Motor neuron (in vitro differentiated cells): ENCODE measurements at regions not wholly inside any gene's neighbourhood (a gene's known extent, or its start where the extent isn't known, plus 50 kb on each side); places are given as distances from the start of the nearest gene placed in this dataset.
A peak's percentile ranks its signal among the peaks of the same experiment; 100 is the strongest.

Experiments
- ATAC-seq, 8 experiments: fragments of 200-7000 bp; cut with Tn5 transposase; replicated peaks in 6 of 8; 2 replicates each; pipeline ENCODE4 v1.8.0; 2021; ENCODE audit warnings: mild to moderate bottlenecking in 8 of 8, moderate library complexity in 8 of 8
- H3K27ac ChIP-seq, 2 donors: fragments of 250-450 bp; sonication (Bioruptor Pico); 2 replicates each; pipeline ENCODE4 v1.9.0; 2021; ENCODE audit warnings: antibody characterized with exemption in 2 of 2, mild to moderate bottlenecking in 2 of 2, moderate library complexity in 1 of 2
- H3K4me1 ChIP-seq, 2 donors: fragments of 250-450 bp; sonication (Bioruptor Pico); replicated peaks in 1 of 2; 2 replicates each; pipeline ENCODE4 v1.6.1; 2021; ENCODE audit warnings: antibody characterized with exemption in 2 of 2, mild to moderate bottlenecking in 2 of 2, moderate library complexity in 1 of 2
- H3K4me3 ChIP-seq, 5 donors: fragments of 250-450 bp; sonication (Bioruptor Pico); 2 replicates each; pipeline ENCODE4 v1.9.0; 2021; ENCODE audit warnings: antibody characterized with exemption in 5 of 5, mild to moderate bottlenecking in 5 of 5, moderate library complexity in 4 of 5
- WGBS, 10 experiments: fragments of 450-650 bp; shearing (Covaris generic); methylation state at CpG; one replicate each; pipeline ENCODE4 v1.0.0; 2022; 5-methylcytosine and 5-hydroxymethylcytosine counted together
- in situ Hi-C, 9 experiments: fragments of 400-800 bp; cut with MboI; loops; one replicate each; pipeline ENCODE4 v1.15.0; 2021; ENCODE audit warnings: low sequenced_read_pairs in 9 of 9, low pct_unique_long_range_greater_than_20kb in 2 of 9; ENCODE audit not compliant: unreplicated experiment in 9 of 9

DNA sequence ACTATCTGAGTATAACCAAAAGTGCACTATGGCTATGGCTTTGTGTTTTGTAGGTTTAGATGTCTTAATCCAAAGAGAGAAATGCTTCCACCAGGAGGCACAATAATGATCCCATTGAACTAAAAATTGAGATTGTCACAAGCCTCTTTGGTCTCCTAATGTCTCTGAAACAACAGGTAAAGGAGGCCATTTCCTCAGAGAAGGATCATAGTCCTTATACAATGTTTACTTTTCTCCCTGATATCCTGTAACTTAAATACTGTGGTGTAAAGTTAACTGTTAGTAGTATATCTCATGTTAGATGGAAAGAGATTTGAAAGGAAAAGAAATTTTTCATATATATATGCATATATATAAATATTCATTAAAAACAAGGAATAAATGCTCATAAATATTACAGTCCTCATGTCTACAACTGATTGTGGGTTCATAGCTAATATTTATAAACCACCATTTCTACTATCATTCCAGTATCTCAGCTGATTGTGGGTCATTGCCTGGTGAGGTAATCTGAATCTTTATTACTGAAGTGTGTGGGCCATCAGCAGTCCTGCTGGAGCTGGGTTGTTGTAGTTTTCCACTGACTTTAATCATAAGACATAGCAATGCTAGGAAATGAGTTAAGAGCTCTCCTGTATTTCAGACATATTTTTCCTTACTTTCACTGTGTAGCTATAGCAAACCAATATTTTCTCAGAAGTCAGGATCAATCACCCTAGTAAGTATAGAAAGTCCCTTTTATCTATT, 1230.4 kb downstream of the PCDH18 start:
- Histone ChIP-seq H3K27ac (no peak overlapping the region), H3K4me1 (peaks cover 0 to 9% of the 10 kb centered on the region in 2 donors), H3K4me3 (no peak overlapping the region)
- in situ Hi-C loops = no loop called here
- ATAC-seq = peak in 1 of 8 experiments; percentile 62

DNA sequence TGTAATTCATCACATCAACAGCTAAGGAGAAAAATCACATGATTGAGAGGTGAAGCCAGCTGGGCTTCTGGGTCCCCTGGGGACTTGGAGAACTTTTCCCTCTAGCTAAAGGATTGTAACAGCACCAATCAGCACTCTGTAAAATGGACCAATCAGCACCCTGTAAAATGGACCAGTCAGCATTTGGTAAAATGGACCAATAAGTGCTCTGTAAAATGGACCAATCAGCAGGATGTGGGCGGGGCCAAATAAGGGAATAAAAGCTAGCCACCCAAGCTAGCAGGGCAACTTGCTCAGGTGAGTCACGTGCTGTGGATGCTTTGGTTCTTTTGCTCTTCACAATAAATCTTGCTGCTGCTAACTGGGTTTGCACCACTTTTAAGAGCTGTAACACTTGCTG, 1248.3 kb downstream of the PCDH18 start:
- Histone ChIP-seq H3K4me3 (no peak overlapping the region), H3K4me1 (peaks cover 0 to 10% of the 10 kb centered on the region in 2 donors), H3K27ac (no peak overlapping the region)
- no peak for ATAC-seq
- 0 to 100% (median 90%) methylated on average over 1 to 2 of the region's 2 CpGs; no CpG with 5 or more reads in 3 of the 10 experiments for WGBS, 10 experiments
- in situ Hi-C loops = no loop called here

DNA sequence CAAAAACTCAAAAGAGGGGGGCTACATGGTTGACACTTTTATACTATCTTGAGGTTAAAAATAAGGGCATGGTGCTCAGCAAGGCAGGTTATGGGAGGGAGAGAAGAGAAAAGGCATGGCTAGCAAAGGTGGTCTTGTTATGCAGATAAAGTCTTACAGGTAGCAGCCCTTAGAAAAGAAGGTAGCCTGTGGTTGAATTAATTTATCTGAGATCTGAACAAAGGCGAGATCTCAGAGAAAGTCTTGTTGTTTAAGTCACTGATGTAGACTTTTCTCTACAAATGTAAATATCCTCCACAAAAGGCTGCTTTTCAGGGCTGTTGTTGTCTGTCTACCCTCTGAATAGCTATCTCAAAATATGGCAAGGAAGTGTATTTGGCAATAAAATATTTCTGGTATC, 1250.4 kb downstream of the PCDH18 start:
- H3K4me3 ChIP-seq = no peak overlapping the region
- peaks cover 2 to 28% of the 10 kb centered on the region in 2 donors for H3K4me1 ChIP-seq
- 0 to 100% (median 65%) methylated on average over 1 of the region's 1 CpG; no CpG with 5 or more reads in 2 of the 10 experiments for WGBS, 10 experiments
- no peak overlapping the region for H3K27ac ChIP-seq
- in situ Hi-C loops = no loop called here
- no peak for ATAC-seq

DNA sequence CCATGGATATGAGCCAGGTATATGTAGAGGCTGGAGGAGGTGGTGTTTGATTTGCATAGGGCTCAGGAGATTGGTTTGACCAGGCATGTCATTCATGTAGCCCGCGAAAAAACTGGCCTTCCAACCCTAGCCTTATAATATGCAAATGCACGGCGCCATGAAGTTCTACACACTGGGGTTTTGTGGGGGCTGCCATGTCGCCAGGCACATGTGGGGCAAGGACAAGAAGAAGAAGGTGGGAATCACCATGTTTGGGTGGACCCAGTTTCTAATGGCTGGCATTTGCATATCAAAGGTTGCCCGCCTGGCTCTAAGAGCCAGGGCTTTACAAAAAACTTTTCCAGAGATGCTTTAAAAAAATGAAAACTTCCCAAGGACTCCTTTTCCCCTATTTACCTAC, 1251.0 kb downstream of the PCDH18 start:
- in situ Hi-C loops = no loop called here
- no peak overlapping the region for H3K27ac ChIP-seq
- ATAC-seq = no peak
- H3K4me3 ChIP-seq = no peak overlapping the region
- peaks cover 2 to 31% of the 10 kb centered on the region in 2 donors for H3K4me1 ChIP-seq
- WGBS, 10 experiments = 15 to 100% (median 66%) methylated on average over 1 to 5 of the region's 6 CpGs; no CpG with 5 or more reads in 2 of the 10 experiments

DNA sequence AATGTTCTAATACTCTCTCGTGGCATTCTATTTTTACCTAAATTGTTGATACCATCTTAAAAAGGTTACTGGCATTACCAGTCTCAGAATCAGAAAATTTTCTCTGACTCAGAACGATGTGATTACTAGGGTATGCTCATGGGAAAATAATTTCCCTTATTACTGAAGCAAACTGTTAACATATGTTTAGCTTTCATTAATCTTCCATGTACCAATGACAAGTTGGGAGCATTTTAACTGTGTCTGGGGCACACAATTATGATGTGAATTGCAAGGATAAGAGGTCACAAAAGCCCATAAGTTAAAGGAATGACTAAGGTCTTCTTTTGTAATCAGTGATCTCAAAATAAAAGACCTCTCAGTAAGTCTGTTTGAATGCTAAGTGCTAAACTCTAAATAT, 1254.6 kb downstream of the PCDH18 start:
- in situ Hi-C loops = no loop called here

DNA sequence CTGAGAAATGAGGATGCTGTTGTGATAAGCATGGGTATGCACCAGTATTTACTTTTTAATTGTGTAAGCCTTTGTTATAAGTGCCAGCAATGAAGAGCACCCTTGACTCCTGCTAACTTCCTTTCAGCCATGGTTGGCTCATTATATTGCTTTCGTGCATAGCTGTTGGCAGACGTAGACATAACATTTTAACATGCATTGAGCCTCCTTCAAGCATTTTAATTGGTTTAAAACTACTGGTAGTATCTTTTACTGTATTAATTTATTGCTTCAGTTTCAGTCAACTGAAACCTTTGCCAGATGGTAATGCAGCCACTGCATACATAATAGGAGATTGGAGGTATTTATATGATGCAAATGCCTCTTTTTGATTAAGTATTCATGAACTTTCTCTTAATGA, 1285.4 kb downstream of the PCDH18 start:
- 0 to 100% (median 58%) methylated on average over 2 of the region's 2 CpGs; no CpG with 5 or more reads in 4 of the 10 experiments for WGBS, 10 experiments
- no peak overlapping the region for H3K4me3 ChIP-seq
- no peaks in the 10 kb centered on the region for H3K4me1 ChIP-seq
- ATAC-seq = peak in 1 of 8 experiments; percentile 19
- no peak overlapping the region for H3K27ac ChIP-seq
- in situ Hi-C loops = no loop called here

More for the DNA sequence above, 1254.6 kb downstream of the PCDH18 start:
- Histone ChIP-seq H3K4me3 (no peak overlapping the region), H3K4me1 (peaks cover 2 to 31% of the 10 kb centered on the region in 2 donors), H3K27ac (no peak overlapping the region)
- 0 to 100% (median 55%) methylated on average over 1 to 2 of the region's 2 CpGs; no CpG with 5 or more reads in 1 of the 10 experiments for WGBS, 10 experiments
- peak in 5 of 8 experiments; percentile 80 to 91 (median 86) for ATAC-seq

DNA sequence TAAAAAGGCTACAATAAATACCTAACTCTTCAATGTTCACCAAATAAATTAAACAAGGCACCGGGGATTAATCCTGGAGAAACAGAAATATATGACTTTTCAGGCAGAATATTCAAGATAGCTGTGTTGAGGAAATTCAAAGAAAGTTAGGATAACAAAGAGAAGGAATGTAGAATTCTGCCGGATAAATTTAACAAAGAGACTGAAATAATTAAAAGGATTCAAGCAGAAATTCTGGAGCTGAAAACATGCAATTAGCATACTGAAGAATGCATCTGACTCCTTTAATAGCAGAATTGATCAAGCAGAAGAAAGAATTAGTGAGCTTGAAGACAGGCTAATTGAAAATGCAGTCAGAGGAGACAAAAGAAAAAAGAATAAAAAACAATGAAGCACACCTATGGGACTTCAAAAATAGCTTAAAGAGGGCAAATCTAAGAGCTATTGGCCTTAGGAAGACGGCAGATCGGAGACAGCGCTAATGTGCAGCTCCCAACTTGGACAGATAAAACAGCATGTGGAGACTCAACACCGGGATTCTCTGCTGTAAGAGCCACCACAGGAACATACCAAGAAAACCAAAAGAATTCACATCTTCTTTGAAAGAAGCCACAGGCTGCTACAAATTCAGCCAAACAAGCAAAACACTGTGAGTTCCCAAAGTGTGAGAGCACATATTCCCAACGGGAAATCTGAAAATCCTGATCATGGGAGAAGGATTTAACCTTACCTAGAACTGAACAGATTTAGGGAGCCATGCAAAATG, 1290.9 kb downstream of the PCDH18 start:
- 2 to 95% (median 79%) methylated on average over 3 to 7 of the region's 7 CpGs for WGBS, 10 experiments
- ATAC-seq = no peak

DNA sequence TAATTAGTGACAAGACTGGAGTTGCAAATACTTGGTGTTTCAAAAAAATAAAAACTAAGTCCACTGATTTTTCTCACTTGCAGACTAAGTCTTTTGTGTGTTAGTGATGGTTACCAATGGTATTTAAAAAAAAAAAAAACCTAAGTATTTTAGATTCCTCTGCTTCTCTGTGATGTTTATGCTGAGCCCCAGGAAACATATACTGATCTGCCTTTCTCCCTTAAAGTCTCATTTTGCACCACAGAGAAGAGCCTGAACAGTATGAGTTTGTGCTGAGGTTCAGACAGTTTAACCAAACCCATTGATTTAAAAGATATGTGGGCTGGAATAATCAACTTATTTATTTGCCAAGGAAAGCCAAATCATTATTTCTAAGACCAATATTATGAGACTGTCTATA, 1305.0 kb downstream of the PCDH18 start:
- Histone ChIP-seq H3K4me1 (no peaks in the 10 kb centered on the region), H3K4me3 (no peak overlapping the region), H3K27ac (no peak overlapping the region)
- ATAC-seq = peak in 1 of 8 experiments; percentile 91
- in situ Hi-C loops = no loop called here

More for the DNA sequence above, 1290.9 kb downstream of the PCDH18 start:
- Histone ChIP-seq H3K4me1 (no peaks in the 10 kb centered on the region), H3K27ac (no peak overlapping the region), H3K4me3 (no peak overlapping the region)
- in situ Hi-C loops = no loop called here

DNA sequence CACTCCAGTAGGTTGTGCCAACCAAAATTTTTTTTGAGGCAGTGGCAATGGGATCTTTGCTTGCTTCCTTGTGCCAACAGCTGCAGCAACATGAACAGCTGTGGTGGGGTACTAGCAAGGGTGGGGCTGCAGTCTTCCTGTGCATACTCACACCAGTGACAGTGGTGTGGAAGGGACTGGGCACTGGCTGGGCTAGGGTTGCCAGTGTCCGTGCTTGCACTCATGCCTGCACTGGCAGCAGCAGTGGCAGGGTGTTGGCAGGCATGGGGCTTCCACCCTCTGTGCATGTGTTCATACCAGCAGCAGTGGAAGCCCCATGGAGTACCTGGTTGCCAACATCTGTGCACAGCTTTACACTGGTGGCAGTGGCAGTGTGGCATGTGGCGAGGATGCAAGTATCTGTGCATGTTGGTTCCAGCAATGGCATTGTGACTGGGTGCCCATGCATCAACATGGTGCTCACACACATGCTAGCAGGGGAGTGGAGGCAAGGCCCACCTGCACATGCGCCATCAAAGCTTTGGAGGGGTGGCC, 1312.6 kb downstream of the PCDH18 start:
- Histone ChIP-seq H3K4me3 (no peak overlapping the region), H3K27ac (no peak overlapping the region), H3K4me1 (no peaks in the 10 kb centered on the region)
- 0 to 100% (median 30%) methylated on average over 1 to 2 of the region's 3 CpGs; no CpG with 5 or more reads in 7 of the 10 experiments for WGBS, 10 experiments
- ATAC-seq = no peak
- in situ Hi-C loops = no loop called here

DNA sequence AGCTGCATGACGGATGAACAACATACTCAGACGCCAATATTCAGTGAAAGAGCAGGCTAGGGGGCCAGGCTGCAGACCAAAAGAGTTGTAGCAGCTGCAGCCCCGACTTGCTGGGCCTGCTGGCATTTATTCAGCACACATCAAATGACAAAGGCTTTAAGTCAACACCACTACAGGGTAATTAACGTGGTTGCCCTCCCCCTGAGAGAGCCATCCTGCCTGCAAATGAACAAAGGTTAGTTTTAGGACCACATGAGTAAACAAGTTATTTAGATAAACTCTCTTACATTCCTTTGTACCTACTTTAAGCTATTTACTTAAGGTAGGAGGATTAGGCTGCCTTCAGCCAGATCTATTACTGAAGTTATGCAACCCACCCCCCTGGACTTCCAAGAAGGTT, 1329.1 kb downstream of the PCDH18 start:
- Histone ChIP-seq H3K4me3 (no peak overlapping the region), H3K27ac (no peak overlapping the region), H3K4me1 (no peaks in the 10 kb centered on the region)
- WGBS, 10 experiments = 0 to 100% (median 25%) methylated on average over 1 to 4 of the region's 4 CpGs; no CpG with 5 or more reads in 2 of the 10 experiments
- in situ Hi-C loops = no loop called here
- ATAC-seq = no peak

DNA sequence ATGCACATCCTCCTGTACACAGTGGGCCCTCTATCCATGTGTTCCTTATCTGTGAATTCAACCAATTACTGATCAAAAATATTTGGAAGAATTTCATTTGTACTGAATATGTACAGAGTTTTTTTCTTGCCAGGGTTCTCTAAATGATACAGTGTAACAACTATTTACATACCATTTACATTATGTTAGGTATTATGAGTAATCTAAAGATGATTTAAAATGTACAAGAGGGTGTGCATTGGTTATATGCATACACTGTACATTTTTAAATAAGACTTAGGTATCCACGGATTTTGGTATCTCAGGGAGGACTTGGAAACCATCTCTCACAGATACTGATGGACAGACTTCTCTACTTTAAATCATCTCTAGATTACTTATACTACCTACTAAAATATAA, 1333.9 kb downstream of the PCDH18 start:
- in situ Hi-C loops = no loop called here
- WGBS, 10 experiments = 0 to 100% (median 83%) methylated on average over 1 of the region's 1 CpG; no CpG with 5 or more reads in 2 of the 10 experiments
- peak in 2 of 8 experiments; percentile 61 to 72 for ATAC-seq

DNA sequence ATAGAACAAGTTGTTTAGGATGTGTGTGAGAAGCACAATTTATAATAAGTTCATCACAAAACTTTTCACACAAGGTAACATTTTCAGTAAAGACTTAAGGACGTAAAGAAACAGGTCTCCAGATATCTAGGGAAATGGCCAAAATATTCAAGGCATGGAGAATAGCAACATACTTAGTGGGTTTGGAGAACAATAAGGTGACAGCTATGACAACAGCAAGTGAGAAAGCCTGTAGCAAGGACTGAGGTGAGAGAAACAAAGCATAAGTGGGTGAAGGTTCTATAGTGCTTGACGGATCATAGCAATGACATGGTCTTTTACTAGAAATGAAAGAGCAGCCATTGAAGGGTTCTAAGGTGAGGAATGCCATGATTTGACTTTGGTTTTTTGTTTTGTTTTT, 1337.3 kb downstream of the PCDH18 start:
- ATAC-seq = peak in 1 of 8 experiments; percentile 71
- Histone ChIP-seq H3K4me3 (no peak overlapping the region), H3K4me1 (no peaks in the 10 kb centered on the region), H3K27ac (no peak overlapping the region)
- in situ Hi-C loops = no loop called here
- 33 to 100% (median 92%) methylated on average over 1 to 2 of the region's 2 CpGs; no CpG with 5 or more reads in 1 of the 10 experiments for WGBS, 10 experiments

More for the DNA sequence above, 1333.9 kb downstream of the PCDH18 start:
- Histone ChIP-seq H3K27ac (no peak overlapping the region), H3K4me1 (no peaks in the 10 kb centered on the region), H3K4me3 (no peak overlapping the region)

DNA sequence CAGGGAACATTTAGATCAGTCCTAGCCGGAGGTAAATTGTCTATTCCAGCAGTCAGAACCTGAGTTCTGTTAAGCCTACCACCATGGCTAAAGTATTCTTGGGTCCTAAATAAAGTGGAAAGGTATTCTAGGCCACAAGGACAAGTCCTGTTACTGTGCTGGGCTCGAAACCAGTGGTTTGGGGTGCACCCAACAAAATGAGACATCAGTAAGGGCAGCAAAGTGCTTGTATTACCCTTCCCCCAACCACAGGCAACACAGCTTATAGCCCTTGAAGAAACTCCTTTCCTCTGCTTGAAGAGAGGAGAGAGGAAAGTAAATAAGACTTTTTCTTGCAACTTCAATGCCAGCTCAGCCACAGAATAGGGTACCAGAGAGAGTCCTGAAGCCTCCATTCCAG, 1345.6 kb downstream of the PCDH18 start:
- in situ Hi-C loops = no loop called here
- Histone ChIP-seq H3K4me1 (no peaks in the 10 kb centered on the region), H3K4me3 (no peak overlapping the region), H3K27ac (no peak overlapping the region)
- whole genome bisulfite sequencing, 10 experiments = 0 to 100% (median 86%) methylated on average over 1 to 2 of the region's 2 CpGs; no CpG with 5 or more reads in 3 of the 10 experiments
- no peak for ATAC-seq
